Pancreas (tissue), 10 donors: ENCODE measurements at regions not wholly inside any gene's neighbourhood (a gene's known extent, or its start where the extent isn't known, plus 50 kb on each side); places are given as distances from the start of the nearest gene placed in this dataset.
A peak's percentile ranks its signal among the peaks of the same experiment; 100 is the strongest.

ENCODE experiments used
- ATAC-seq, 4 donors: fragments of 200-7000 bp; cut with Tn5 transposase; one replicate each; pipeline versions ENCODE4 v1.8.0 to v1.9.1; 2020; ENCODE audit warnings: mild to moderate bottlenecking in 4 of 4, moderate library complexity in 4 of 4
- DNase-seq, 6 donors: peaks; one replicate each; pipeline ENCODE4 v3.0.0-alpha.2; 2020
- FAIRE-seq: peaks from 2 replicates; lab custom pipeline; 2012; peaks lifted over from hg19 to GRCh38; lab: Jason Lieb, UNC
- H3K27ac ChIP-seq, 4 donors: fragments of 200-600 bp; sonication (generic); 1 replicate in 3 of 4; 2 replicates in 1 of 4; pipeline versions ENCODE4 v1.5.0 to v1.8.0; 2020
- H3K27me3 ChIP-seq, 4 donors: fragments of 200-600 bp; one replicate each; pipeline ENCODE4 v1.8.0; 2021
- H3K36me3 ChIP-seq, 3 donors: fragments of 200-600 bp; sonication (generic) in 1 of 3; one replicate each; pipeline versions ENCODE4 v1.5.0 to v1.8.0; 2020 to 2021
- H3K4me1 ChIP-seq, 3 donors: fragments of 200-600 bp; one replicate each; pipeline ENCODE4 v1.8.0; 2021
- H3K4me3 ChIP-seq, 4 donors: fragments of 200-600 bp; sonication (generic) in 2 of 4; one replicate each; pipeline versions ENCODE4 v1.5.0 to v1.8.0; 2020 to 2021
- H3K9me3 ChIP-seq, 4 donors: fragments of 200-600 bp; one replicate each; pipeline ENCODE4 v1.8.0; 2021
- WGBS, 2 donors: extraction: QIAGEN DNeasy Blood & Tissue Kit; methylation state at CpG; one replicate each; pipeline ENCODE4 v1.1.7; 2013; 5-methylcytosine and 5-hydroxymethylcytosine counted together
- intact Hi-C, 3 donors: fragments of 100-400 bp; cut with DNase I; formaldehyde crosslinking; loops; one replicate each; pipeline versions ENCODE4 v1.11.1 to v1.14.2; 2022
- TF ChIP-seq, protein P1 (sequence below), 4 donors: fragments of 200-600 bp; sonication (generic) in 3 of 4; IDR thresholded peaks; one replicate each; pipeline versions ENCODE4 v1.5.0 to v1.8.0; 2021; ENCODE audit warnings: antibody characterized with exemption in 4 of 4
- donor health status: healthy with polysubstance abuse.
- donor health status: DM: no; HTN: no; CAD: no; lungs with moderate emphysema.
- donor health status: DM: no; HTN: no; CAD: no.
- donor health status: control.
- donor health status: control.
- donor health status: Bipolar disorder and iron deficiency.
- donor health status: DM: yes; HTN: yes; CAD: no.
- donor health status: DM: no; HTN: no; CAD: no.
- donor health status: DM: no; HTN: no; CAD: no.
- donor health status: DM: yes; HTN: yes; CAD: no.

DNA sequence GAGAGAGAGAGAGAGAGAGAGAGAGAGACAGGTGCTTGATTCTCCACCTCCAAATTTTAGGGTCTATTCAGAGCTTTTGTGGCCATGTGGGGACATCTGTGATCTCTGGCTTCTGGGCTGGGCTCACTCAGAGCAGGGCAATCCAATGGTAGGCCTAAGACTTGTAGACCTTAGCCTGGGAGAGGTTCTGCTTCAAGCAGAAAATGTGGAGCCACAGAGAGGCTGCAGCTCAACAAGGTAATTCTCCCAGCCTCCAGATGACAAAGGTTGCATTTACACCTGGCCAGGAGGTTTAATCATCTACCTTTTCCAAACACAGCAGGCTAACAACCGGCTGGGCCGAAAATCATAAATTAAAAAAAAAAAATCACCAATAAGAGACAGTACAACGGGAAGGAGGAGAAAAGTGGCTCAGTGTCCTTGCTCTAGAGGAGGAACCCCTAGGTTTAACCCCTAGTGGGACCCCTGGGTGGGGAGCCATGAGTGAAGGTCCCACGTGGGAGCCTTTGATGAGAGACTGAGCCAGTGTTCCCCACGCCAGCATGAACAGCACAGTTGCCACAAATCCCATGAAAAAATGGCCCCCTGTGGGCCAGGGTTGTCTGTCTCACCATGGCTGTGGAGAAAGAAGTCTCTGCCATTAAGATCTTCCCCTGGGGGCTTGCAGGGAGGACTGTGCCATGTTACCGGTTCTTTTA is 124.0 kb upstream of the GATA6 start:
- Histone ChIP-seq H3K4me1 (peaks cover 51 to 65% (median 64%) of the 10 kb centered on the region in 3 donors), H3K9me3 (no peaks in the 10 kb centered on the region), H3K4me3 (no peak overlapping the region), H3K27ac (peak overlapping the region; percentile 91 to 96 (median 93)), H3K36me3 (no peaks in the 10 kb centered on the region), H3K27me3 (no peaks in the 10 kb centered on the region)
- intact Hi-C loops = no loop called here
- no peak for FAIRE-seq
- 15 to 17% methylated on average over 6 of the region's 6 CpGs for WGBS, 2 donors
- ATAC-seq = peak; percentile 66 to 82 (median 76)
- TF ChIP-seq, protein P1, sequence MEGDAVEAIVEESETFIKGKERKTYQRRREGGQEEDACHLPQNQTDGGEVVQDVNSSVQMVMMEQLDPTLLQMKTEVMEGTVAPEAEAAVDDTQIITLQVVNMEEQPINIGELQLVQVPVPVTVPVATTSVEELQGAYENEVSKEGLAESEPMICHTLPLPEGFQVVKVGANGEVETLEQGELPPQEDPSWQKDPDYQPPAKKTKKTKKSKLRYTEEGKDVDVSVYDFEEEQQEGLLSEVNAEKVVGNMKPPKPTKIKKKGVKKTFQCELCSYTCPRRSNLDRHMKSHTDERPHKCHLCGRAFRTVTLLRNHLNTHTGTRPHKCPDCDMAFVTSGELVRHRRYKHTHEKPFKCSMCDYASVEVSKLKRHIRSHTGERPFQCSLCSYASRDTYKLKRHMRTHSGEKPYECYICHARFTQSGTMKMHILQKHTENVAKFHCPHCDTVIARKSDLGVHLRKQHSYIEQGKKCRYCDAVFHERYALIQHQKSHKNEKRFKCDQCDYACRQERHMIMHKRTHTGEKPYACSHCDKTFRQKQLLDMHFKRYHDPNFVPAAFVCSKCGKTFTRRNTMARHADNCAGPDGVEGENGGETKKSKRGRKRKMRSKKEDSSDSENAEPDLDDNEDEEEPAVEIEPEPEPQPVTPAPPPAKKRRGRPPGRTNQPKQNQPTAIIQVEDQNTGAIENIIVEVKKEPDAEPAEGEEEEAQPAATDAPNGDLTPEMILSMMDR (IDR thresholded peaks at IDR 0.05) = no peak
- peak in 4 of 6 donors; percentile 38 to 71 (median 62) for DNase-seq

DNA sequence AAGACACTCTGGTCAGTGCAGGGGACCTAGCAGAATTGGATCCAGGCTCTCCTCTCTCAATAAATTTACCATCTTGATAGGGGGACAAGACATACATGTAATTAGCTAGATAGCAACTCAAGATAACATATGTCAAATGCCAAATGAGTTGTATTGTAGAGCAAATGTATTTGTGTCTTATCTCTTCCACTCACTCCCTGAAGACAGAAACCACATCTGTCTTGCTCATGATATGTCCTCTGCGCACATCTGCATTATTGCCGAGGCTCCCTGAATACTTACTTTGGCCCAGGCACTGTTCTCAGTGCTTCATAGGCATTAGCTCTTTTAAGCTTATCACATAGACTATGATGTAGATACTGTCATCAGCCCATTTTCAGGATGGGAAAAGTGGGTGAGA is 122.9 kb upstream of the GATA6 start:
- intact Hi-C loops = no loop called here
- H3K36me3 ChIP-seq = no peaks in the 10 kb centered on the region
- DNase-seq (no peak), ATAC-seq (no peak), FAIRE-seq (no peak)
- WGBS, 2 donors = 76 to 86% methylated on average over 2 of the region's 2 CpGs
- TF ChIP-seq, protein P1 (IDR thresholded peaks at IDR 0.05) = no peak
- H3K4me3 ChIP-seq = no peak overlapping the region
- H3K27ac ChIP-seq = peak overlapping the region; percentile 91 to 96 (median 93)
- H3K4me1 ChIP-seq = peaks cover 51 to 73% (median 67%) of the 10 kb centered on the region in 3 donors
- no peaks in the 10 kb centered on the region for H3K27me3 ChIP-seq
- H3K9me3 ChIP-seq = no peaks in the 10 kb centered on the region

DNA sequence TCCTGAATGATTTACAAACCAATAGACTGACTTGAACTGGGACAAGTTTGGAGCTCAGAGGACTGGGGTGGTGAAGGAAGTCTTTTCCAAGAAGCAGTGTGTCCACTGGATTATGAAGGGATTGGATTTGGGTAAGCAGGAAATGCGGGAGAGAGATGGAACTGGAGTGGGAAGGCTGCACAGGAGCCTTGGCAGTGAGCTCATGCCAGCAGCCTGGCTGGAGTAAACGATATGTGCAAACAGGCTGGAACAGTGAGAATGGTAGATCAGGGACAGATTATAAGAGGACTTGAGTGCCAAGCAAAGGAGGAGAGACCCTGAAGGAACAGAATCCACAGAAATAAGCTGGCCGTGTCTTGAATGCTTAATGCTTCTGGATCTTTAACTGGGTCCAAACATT is 121.9 kb upstream of the GATA6 start:
- FAIRE-seq (no peak), DNase-seq (peak in 1 of 6 donors; percentile 15), ATAC-seq (peak in 1 of 4 donors; percentile 1)
- Histone ChIP-seq H3K27ac (peak overlapping the region; percentile 9 to 96 (median 91)), H3K36me3 (no peaks in the 10 kb centered on the region), H3K4me3 (no peak overlapping the region), H3K4me1 (peaks cover 51 to 72% (median 65%) of the 10 kb centered on the region in 3 donors), H3K9me3 (no peaks in the 10 kb centered on the region), H3K27me3 (no peaks in the 10 kb centered on the region)
- intact Hi-C loops = no loop called here
- 9 to 20% methylated on average over 3 of the region's 3 CpGs for WGBS, 2 donors
- TF ChIP-seq, protein P1 (IDR thresholded peaks at IDR 0.05) = no peak

GRCh38 chr18:22048221-22048620 is 121.2 kb upstream of the GATA6 start:
- H3K9me3 ChIP-seq = no peaks in the 10 kb centered on the region
- ATAC-seq = peak in 3 of 4 donors; percentile 21 to 31 (median 31)
- H3K4me1 ChIP-seq = peaks cover 46 to 65% (median 58%) of the 10 kb centered on the region in 3 donors
- peak in 3 of 6 donors; percentile 32 to 57 (median 48) for DNase-seq
- intact Hi-C loops = no loop called here
- peak overlapping the region; percentile 36 to 96 (median 91) for H3K27ac ChIP-seq
- H3K36me3 ChIP-seq = no peaks in the 10 kb centered on the region
- TF ChIP-seq, protein P1 (IDR thresholded peaks at IDR 0.05) = no peak
- H3K4me3 ChIP-seq = no peak overlapping the region
- WGBS, 2 donors = 37 to 40% methylated on average over 5 of the region's 5 CpGs
- no peaks in the 10 kb centered on the region for H3K27me3 ChIP-seq
- no peak for FAIRE-seq
